Fibroblast of lung (primary cell): ENCODE measurements at regions not wholly inside any gene's neighbourhood (a gene's known extent, or its start where the extent isn't known, plus 50 kb on each side); places are given as distances from the start of the nearest gene placed in this dataset.

Experiments
- EZH2 ChIP-seq: IDR thresholded peaks from 2 replicates; pipeline ENCODE4 v1.5.1; 2012; ENCODE audit warnings: low read length, control low read depth, mild to moderate bottlenecking; ENCODE audit errors: missing control alignments
- TF ChIP-seq, protein P1 (sequence below), 2 donors: IDR thresholded peaks in 1 of 2; conservative IDR thresholded peaks in 1 of 2; 1 replicate in 1 of 2; 2 replicates in 1 of 2; pipeline ENCODE4 v1.5.1; 2011 to 2012; ENCODE audit warnings: low read length in 2 of 2, control low read depth in 1 of 2, inconsistent platforms in 1 of 2, low read depth in 1 of 2, mild to moderate bottlenecking in 1 of 2

DNA sequence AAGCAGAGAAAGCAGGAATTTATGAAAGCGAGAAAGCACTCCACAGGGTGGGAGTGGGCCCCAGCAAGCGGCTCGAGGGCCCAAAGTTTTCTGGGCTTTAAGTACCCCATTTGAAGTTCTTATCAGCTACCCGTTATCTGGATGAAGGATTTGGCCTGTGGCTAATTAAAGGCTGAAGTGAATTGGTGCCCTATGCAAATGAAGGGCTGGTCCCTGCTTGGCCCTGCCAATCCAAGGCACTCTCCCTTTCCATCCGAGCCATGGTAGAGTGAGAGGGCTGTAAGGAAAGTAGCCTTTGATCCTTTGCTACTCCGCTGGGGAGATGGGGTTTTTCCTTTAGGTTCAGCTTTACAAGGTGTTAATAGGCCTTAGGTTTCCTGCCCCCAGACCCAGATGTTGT is 469.3 kb upstream of the CFAP20DC start:
- TF ChIP-seq, protein P1, sequence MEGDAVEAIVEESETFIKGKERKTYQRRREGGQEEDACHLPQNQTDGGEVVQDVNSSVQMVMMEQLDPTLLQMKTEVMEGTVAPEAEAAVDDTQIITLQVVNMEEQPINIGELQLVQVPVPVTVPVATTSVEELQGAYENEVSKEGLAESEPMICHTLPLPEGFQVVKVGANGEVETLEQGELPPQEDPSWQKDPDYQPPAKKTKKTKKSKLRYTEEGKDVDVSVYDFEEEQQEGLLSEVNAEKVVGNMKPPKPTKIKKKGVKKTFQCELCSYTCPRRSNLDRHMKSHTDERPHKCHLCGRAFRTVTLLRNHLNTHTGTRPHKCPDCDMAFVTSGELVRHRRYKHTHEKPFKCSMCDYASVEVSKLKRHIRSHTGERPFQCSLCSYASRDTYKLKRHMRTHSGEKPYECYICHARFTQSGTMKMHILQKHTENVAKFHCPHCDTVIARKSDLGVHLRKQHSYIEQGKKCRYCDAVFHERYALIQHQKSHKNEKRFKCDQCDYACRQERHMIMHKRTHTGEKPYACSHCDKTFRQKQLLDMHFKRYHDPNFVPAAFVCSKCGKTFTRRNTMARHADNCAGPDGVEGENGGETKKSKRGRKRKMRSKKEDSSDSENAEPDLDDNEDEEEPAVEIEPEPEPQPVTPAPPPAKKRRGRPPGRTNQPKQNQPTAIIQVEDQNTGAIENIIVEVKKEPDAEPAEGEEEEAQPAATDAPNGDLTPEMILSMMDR (conservative IDR thresholded peaks at IDR 0.05 in 1 of 2, IDR thresholded peaks at IDR 0.05 in 1 of 2; ENCODE audit: low read depth in 1 of 2, low read length in 2 of 2) = no peak
- no peak for TF ChIP-seq EZH2
